ENCODE measurements at regions not wholly inside any gene's neighbourhood (a gene's known extent, or its start where the extent isn't known, plus 50 kb on each side); places are given as distances from the start of the nearest gene placed in this dataset.
A peak's percentile ranks its signal among the peaks of the same experiment; 100 is the strongest.

- DNase-seq (ENCODE audit: low read depth), result no peak
These were observed 494.6 kb downstream of the RFC3 start for GRCh38 chr13:34312578-34312977.

DNA sequence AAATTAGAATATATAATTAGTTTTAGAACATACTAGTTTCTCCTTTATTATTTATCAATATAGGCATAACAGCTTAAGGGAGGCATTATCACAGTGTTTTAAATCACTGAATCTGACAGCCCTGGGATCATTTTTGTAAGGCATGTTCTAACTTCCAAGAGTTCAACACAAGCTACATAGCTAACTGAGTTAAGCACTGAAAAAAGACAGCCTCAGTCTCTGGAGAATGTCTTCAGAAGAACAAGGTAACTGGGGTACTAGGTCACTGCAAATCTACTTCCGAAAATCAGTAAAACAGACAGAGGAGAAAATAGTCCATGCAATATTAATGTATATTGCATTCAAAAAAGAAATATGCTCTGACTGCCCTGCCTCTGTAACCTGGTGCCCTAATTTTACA, 502.1 kb downstream of the RFC3 start:
- no peak for DNase-seq (ENCODE audit: low read depth)

- no peak for DNase-seq (ENCODE audit: low read depth)
These were observed 504.2 kb downstream of the RFC3 start for GRCh38 chr13:34322014-34322742.

DNA sequence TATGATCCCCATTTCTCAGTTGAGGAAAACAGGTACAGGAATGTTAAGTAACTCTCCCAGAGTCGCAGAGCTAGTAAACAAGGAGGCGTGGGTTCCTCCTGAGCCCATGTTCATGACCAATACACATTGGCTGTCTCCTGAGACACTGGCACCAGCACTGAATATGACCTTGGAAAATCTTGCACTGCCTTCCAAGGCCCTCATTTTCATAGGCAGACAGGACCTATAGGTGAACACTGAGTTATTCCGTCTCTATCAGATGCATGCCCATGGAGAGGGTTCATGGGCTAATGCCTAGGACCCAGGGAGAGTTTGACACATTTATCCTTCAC, 504.8 kb downstream of the RFC3 start:
- DNase-seq (ENCODE audit: low read depth), result no peak

DNA sequence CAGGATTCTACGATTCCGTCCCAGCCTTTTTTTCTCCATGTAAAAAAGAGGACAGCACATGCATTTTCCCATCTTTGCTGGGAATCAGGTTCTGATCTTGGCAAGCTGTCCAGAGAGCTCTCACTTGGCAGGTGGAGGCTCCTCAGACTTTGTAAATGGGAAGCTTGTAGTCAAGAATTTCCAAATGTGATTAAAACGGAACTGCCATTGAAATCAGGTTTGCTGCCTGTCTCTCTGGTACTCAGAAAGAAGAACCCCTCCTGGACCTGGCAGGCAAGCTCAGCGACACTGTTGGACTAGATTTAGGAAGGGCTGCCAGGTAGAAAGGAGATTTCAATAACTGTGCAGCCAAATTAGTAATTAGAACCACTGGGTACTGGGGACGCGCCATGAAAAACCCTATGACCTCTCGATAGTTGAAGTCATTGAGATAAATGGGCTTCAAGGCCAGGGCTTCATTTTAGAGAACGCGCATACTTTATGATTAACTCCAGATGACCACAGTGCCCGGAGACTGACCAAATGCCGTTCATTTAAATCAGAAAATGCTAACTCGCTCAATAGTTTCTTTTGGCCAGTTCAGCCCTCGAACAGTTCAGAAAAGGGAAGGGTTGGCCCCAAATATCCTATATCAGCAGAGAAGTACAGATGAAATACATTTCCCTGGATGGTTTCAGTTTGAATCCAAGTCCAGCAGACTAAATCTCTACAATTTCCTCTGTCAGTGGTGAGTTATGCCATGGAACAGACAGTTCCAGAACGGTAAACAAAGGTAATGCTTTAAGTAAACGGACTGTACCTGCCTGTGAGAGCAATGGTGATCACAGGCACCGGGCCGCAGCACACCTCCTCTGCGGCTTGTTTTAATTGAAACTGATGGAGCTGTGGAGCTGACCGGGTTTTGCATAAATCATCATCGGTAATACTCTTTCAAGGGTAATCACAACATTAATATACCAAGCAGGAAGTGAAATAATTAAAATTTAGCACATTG, 517.4 kb downstream of the RFC3 start:
- DNase-seq (ENCODE audit: low read depth), result no peak

DNA sequence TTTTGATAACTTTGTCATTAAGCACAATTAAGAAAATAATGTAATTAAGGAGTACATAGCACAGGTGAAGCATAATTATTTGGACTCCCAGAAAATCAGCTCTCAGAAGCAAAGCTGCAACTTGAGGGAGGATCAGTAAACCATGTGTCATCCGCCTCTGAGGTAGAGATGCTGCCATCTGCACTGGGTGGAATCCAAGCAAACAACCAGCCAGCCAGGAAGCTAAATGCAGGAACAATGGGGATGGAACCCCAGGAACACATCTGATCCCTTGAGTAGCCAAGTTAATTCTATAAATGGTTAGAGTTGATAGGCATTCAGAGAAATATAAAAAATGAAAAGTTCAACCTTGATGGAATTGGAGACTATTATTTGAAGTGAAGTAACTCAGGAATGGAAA, 520.2 kb downstream of the RFC3 start:
- no peak for DNase-seq (ENCODE audit: low read depth)

DNA sequence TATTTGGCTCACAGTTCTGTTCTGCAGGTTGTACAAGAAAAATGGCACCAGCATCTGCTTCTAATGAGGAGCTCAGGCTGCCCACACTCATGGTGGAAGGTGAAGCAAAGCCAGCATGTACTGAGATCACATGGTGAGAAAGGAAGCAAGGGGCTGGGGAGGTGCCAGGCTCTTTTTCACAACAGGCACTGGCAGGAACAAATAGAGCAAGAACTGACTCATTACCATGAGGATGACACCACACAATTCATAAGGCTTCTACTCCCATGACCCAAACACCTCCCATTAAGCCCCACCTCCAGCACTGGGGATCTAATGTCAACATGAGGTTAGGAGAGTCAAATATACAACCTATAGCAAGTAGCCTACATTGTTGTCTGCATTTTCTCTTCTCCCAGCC, 522.6 kb downstream of the RFC3 start:
- peak; percentile 40 for DNase-seq (ENCODE audit: low read depth)

GRCh38 chr13:34343413-34343940, 525.5 kb downstream of the RFC3 start:
- DNase-seq (ENCODE audit: low read depth), result no peak

DNA sequence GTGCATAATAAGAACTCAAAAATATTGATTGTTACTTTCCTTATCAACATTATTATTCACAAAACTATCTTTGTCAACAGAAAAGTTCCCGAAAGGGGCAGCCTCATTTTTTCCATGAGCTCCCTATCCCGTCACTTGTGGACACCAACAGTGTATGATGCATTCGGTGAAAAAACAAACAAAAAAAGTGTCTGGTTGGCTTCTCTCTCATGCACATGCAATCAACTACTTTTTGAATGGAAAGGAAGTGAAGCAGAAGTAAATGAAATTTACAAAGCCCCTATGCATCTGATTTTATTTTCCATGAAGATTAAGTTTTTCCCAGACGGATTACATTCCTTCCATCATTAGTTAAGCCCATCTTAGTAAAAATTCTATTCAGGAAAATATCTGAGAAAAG, 526.9 kb downstream of the RFC3 start:
- no peak for DNase-seq (ENCODE audit: low read depth)

DNA sequence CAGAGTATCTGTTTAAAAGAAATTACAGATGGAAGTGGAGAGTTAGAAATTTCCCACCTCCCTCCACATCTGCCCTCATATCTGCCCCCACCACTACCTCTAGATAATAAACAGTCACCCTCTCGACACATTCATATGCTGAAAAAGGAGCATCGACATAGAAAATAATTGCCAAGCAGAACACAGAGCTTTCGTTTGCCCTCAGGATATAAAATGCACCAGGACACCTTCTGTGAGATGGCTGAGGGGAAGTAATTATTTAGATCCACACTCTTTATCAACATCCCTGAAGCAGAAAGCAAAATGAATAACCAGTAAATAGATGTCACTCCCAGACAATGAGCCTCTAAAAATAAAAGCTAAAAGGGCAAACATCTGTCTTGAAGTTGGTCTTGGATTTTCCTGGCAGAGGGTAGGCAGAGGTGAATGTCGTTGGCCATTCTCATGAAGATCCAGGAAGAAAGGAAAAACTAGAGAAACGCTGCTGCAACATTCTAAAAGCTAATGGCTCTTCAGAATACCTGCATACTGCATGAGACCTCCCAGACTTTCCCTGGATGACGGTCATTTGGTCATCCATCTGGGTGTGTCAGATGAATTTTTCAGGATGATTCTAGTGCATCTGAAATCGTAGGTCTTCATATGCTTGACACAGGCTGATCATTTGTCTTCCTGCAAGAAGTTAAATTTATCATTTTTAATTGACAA, 527.5 kb downstream of the RFC3 start:
- DNase-seq (ENCODE audit: low read depth), result no peak

GRCh38 chr13:34346626-34347025, 528.7 kb downstream of the RFC3 start:
- no peak for DNase-seq (ENCODE audit: low read depth)

GRCh38 chr13:34347784-34348573, 530.0 kb downstream of the RFC3 start:
- no peak for DNase-seq (ENCODE audit: low read depth)

- DNase-seq (ENCODE audit: low read depth), result peak; percentile 87
These were observed 531.3 kb downstream of the RFC3 start for GRCh38 chr13:34349091-34349722.

DNA sequence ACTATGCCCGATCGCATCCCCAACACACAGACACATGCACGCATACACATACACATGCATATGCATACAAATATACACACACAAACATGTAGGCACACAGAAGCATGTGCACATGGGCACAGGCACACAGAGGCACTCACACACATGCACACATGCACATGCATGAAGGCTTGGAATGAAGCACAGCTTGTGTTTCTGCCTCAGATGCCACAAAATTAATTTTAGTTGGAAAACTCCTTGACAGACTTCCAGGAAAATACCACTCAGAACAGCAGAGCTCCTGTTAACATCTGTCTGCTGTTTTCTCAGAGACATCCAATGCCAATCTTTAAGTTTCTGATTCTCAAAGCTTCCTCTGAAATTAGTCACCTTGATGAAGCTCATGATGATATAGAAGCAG, 532.7 kb downstream of the RFC3 start:
- DNase-seq (ENCODE audit: low read depth), result no peak

DNA sequence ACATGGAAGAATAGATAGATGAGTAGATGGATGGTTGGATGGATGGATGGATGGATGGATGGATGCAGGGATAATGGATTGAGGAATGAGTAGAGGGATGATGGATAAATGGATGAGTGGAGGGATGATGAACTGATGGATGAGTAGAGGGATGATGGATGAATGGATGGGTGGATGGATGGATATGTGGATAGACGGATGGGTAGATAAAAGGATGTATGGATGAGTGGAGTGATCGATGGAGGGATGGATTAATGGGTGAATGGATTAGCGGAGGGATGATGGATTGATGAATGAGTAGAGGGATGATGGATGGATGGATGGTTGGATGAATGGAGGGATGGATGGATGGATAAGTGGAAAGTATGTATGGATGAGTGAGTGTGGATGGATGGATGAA, 533.2 kb downstream of the RFC3 start:
- no peak for DNase-seq (ENCODE audit: low read depth)

DNA sequence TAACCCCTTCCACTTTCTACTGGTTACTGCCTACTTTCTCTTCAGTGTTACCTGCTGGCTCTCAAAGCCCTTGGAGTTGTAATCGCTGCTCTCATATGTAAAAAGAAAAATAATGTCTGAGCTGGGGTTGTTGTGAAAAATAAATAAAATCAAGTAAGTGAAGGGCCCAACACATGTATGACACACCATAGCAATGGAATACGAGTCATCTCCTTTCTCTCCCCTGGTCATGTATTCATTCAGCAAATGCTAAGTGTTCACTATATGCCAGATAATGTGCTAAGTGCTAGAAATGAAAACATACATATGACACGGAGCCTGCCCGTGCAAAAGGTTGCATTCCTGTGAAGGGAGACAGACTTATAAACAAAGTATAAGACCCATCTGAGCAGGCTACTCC, 535.0 kb downstream of the RFC3 start:
- peak; percentile 57 for DNase-seq (ENCODE audit: low read depth)

DNA sequence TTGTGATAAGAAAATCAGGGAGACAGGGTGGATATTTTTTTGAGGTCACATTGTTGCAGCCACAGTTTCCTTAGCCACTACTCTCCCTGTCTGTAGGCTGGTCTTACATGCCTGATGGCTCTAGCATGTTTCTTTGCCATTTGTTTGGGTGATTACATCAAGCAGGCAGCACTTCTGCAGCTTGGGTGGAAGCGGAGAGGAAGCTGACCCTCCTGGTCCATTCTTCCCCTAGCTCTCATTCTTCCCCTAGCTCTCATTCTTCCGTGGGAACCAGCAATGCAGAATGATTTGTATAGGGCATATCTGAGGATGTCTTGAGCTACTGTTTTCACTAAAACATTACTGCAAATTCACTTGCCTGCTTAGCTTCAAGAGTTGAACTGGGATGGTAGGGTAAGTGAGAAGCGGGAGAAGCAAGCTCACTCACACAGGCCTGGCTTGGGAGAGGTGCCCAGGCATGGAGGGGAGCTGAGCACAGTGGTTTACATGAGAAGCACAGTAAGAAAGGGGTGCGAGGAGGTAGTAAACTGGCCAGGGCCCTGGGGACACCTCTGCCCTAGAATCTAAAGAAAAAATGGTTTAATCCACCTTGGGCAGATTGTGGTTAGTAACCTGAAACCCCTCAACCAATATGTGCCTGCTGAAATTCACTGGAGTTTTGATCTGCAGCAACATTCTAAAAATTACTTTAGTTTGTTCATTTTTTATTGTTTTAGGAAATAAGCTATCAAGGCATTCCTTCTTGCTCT, 538.9 kb downstream of the RFC3 start:
- DNase-seq (ENCODE audit: low read depth), result no peak

- peak; percentile 87 for DNase-seq (ENCODE audit: low read depth)
These were observed 539.7 kb downstream of the RFC3 start for GRCh38 chr13:34357435-34358232.

- peak; percentile 83 for DNase-seq (ENCODE audit: low read depth)
These were observed 541.0 kb downstream of the RFC3 start for GRCh38 chr13:34358811-34359513.
